ENCODE measurements at regions not wholly inside any gene's neighbourhood (a gene's known extent, or its start where the extent isn't known, plus 50 kb on each side); places are given as distances from the start of the nearest gene placed in this dataset.

- no peaks in the 10 kb centered on the region for H3K27me3 ChIP-seq (ENCODE audit: control insufficient read depth, insufficient read depth, low read length)
- no peaks in the 10 kb centered on the region for H3K9me3 ChIP-seq (ENCODE audit: control insufficient read depth, low read length)
- no peaks in the 10 kb centered on the region for H3K36me3 ChIP-seq (ENCODE audit: control insufficient read depth, insufficient read depth, low read length)
- no peaks in the 10 kb centered on the region for H3K79me2 ChIP-seq
- H3K9ac ChIP-seq: no peak overlapping the region
- H3K27ac ChIP-seq: no peak overlapping the region
- H3K4me2 ChIP-seq (ENCODE audit: low read length): no peak overlapping the region
- no peaks in the 10 kb centered on the region for H3K4me1 ChIP-seq
- H2AFZ ChIP-seq: no peak overlapping the region
- H3K4me3 ChIP-seq (ENCODE audit: low read depth, low read length): no peak overlapping the region
- no peak for TF ChIP-seq CTCF (IDR thresholded peaks at IDR 0.05)
These were observed 1275.7 kb upstream of the FLRT2 start for GRCh38 chr14:84254290-84254689.

GRCh38 chr14:84262932-84263331 is 1267.0 kb upstream of the FLRT2 start:
- H3K27me3 ChIP-seq (ENCODE audit: control insufficient read depth, insufficient read depth, low read length): no peaks in the 10 kb centered on the region

GRCh38 chr14:84272290-84272721 is 1257.6 kb upstream of the FLRT2 start:
- TF ChIP-seq CTCF (IDR thresholded peaks at IDR 0.05): no peak
- no peak overlapping the region for H3K27ac ChIP-seq

More at GRCh38 chr14:84262932-84263331, 1267.0 kb upstream of the FLRT2 start:
- no peak overlapping the region for H3K9ac ChIP-seq
- no peaks in the 10 kb centered on the region for H3K79me2 ChIP-seq
- H3K4me3 ChIP-seq (ENCODE audit: low read depth, low read length): no peak overlapping the region
- TF ChIP-seq CTCF (IDR thresholded peaks at IDR 0.05): no peak
- no peak overlapping the region for H3K4me2 ChIP-seq (ENCODE audit: low read length)
- no peaks in the 10 kb centered on the region for H3K4me1 ChIP-seq
- H2AFZ ChIP-seq: no peak overlapping the region
- no peaks in the 10 kb centered on the region for H3K36me3 ChIP-seq (ENCODE audit: control insufficient read depth, insufficient read depth, low read length)
- no peaks in the 10 kb centered on the region for H3K9me3 ChIP-seq (ENCODE audit: control insufficient read depth, low read length)
- no peak overlapping the region for H3K27ac ChIP-seq

GRCh38 chr14:84273181-84273580 is 1256.8 kb upstream of the FLRT2 start:
- no peak overlapping the region for H3K4me2 ChIP-seq (ENCODE audit: low read length)
- H3K27me3 ChIP-seq (ENCODE audit: control insufficient read depth, insufficient read depth, low read length): no peaks in the 10 kb centered on the region
- H3K27ac ChIP-seq: no peak overlapping the region
- H3K9ac ChIP-seq: no peak overlapping the region
- H3K79me2 ChIP-seq: no peaks in the 10 kb centered on the region
- no peak for TF ChIP-seq CTCF (IDR thresholded peaks at IDR 0.05)
- no peaks in the 10 kb centered on the region for H3K9me3 ChIP-seq (ENCODE audit: control insufficient read depth, low read length)
- no peaks in the 10 kb centered on the region for H3K36me3 ChIP-seq (ENCODE audit: control insufficient read depth, insufficient read depth, low read length)
- no peaks in the 10 kb centered on the region for H3K4me1 ChIP-seq
- no peak overlapping the region for H3K4me3 ChIP-seq (ENCODE audit: low read depth, low read length)
- H2AFZ ChIP-seq: no peak overlapping the region

More at GRCh38 chr14:84272290-84272721, 1257.6 kb upstream of the FLRT2 start:
- Histone ChIP-seq H3K27me3 (ENCODE audit: control insufficient read depth, insufficient read depth, low read length) (no peaks in the 10 kb centered on the region), H2AFZ (no peak overlapping the region), H3K79me2 (no peaks in the 10 kb centered on the region), H3K4me3 (ENCODE audit: low read depth, low read length) (no peak overlapping the region), H3K36me3 (ENCODE audit: control insufficient read depth, insufficient read depth, low read length) (no peaks in the 10 kb centered on the region), H3K9ac (no peak overlapping the region), H3K9me3 (ENCODE audit: control insufficient read depth, low read length) (no peaks in the 10 kb centered on the region), H3K4me1 (no peaks in the 10 kb centered on the region), H3K4me2 (ENCODE audit: low read length) (no peak overlapping the region)

- H3K36me3 ChIP-seq (ENCODE audit: control insufficient read depth, insufficient read depth, low read length): no peaks in the 10 kb centered on the region
- no peak overlapping the region for H3K4me3 ChIP-seq (ENCODE audit: low read depth, low read length)
- H3K9ac ChIP-seq: no peak overlapping the region
- no peaks in the 10 kb centered on the region for H3K4me1 ChIP-seq
- no peak overlapping the region for H3K27ac ChIP-seq
- H2AFZ ChIP-seq: no peak overlapping the region
- no peak for TF ChIP-seq CTCF (IDR thresholded peaks at IDR 0.05)
- no peaks in the 10 kb centered on the region for H3K9me3 ChIP-seq (ENCODE audit: control insufficient read depth, low read length)
- no peak overlapping the region for H3K4me2 ChIP-seq (ENCODE audit: low read length)
- no peaks in the 10 kb centered on the region for H3K27me3 ChIP-seq (ENCODE audit: control insufficient read depth, insufficient read depth, low read length)
- no peaks in the 10 kb centered on the region for H3K79me2 ChIP-seq
These were observed 1247.3 kb upstream of the FLRT2 start for GRCh38 chr14:84282618-84283017.
